ENCODE measurements at regions not wholly inside any gene's neighbourhood (a gene's known extent, or its start where the extent isn't known, plus 50 kb on each side); places are given as distances from the start of the nearest gene placed in this dataset.

- H3K4me2 ChIP-seq (ENCODE audit: low read length): no peak overlapping the region
Observed at GRCh38 chr12:24444634-24445033, 495.2 kb upstream of the SOX5 start.

GRCh38 chr12:24441458-24441857 is 492.0 kb upstream of the SOX5 start:
- no peaks in the 10 kb centered on the region for H3K9me2 ChIP-seq (ENCODE audit: low read depth, low read length)
- no peak overlapping the region for H3K9ac ChIP-seq (ENCODE audit: low read length)
- H3K27me3 ChIP-seq (ENCODE audit: insufficient read depth, low read length): no peaks in the 10 kb centered on the region
- no peaks in the 10 kb centered on the region for H3K79me2 ChIP-seq (ENCODE audit: insufficient read depth, low read length)
- TF ChIP-seq EZH2 (IDR thresholded peaks at IDR 0.05; ENCODE audit: borderline replicate concordance, low read length) (no peak), CTCF (IDR thresholded peaks at IDR 0.05; ENCODE audit: low read length) (no peak)
- H3K4me2 ChIP-seq (ENCODE audit: low read length): no peak overlapping the region
- H3F3A ChIP-seq (ENCODE audit: insufficient read depth, low read length): no peaks in the 10 kb centered on the region
- no peak overlapping the region for H2AFZ ChIP-seq (ENCODE audit: low read length)
- no peak overlapping the region for H3K27ac ChIP-seq (ENCODE audit: low read depth, low read length, poor library complexity, severe bottlenecking)
- no peak overlapping the region for H3K4me3 ChIP-seq (ENCODE audit: low read depth, low read length, poor library complexity, severe bottlenecking)
- H3K4me1 ChIP-seq (ENCODE audit: insufficient read depth, low read length, severe bottlenecking): no peaks in the 10 kb centered on the region
- no peaks in the 10 kb centered on the region for H3K9me3 ChIP-seq (ENCODE audit: low read length)
- H3K36me3 ChIP-seq (ENCODE audit: insufficient read depth, low read length): no peaks in the 10 kb centered on the region
- H4K20me1 ChIP-seq (ENCODE audit: insufficient read depth, low read length): no peaks in the 10 kb centered on the region

More at GRCh38 chr12:24444634-24445033, 495.2 kb upstream of the SOX5 start:
- no peak for TF ChIP-seq CTCF (IDR thresholded peaks at IDR 0.05; ENCODE audit: low read length)
- TF ChIP-seq EZH2 (IDR thresholded peaks at IDR 0.05; ENCODE audit: borderline replicate concordance, low read length): no peak
- Histone ChIP-seq H3K27me3 (ENCODE audit: insufficient read depth, low read length) (no peaks in the 10 kb centered on the region), H3K36me3 (ENCODE audit: insufficient read depth, low read length) (no peaks in the 10 kb centered on the region), H3K9me3 (ENCODE audit: low read length) (no peaks in the 10 kb centered on the region), H3K9me2 (ENCODE audit: low read depth, low read length) (no peaks in the 10 kb centered on the region), H3K27ac (ENCODE audit: low read depth, low read length, poor library complexity, severe bottlenecking) (no peak overlapping the region), H3K4me1 (ENCODE audit: insufficient read depth, low read length, severe bottlenecking) (no peaks in the 10 kb centered on the region), H3K79me2 (ENCODE audit: insufficient read depth, low read length) (no peaks in the 10 kb centered on the region), H4K20me1 (ENCODE audit: insufficient read depth, low read length) (no peaks in the 10 kb centered on the region), H3K4me3 (ENCODE audit: low read depth, low read length, poor library complexity, severe bottlenecking) (no peak overlapping the region), H3F3A (ENCODE audit: insufficient read depth, low read length) (no peaks in the 10 kb centered on the region), H2AFZ (ENCODE audit: low read length) (no peak overlapping the region), H3K9ac (ENCODE audit: low read length) (no peak overlapping the region)

GRCh38 chr12:24436667-24437066 is 487.2 kb upstream of the SOX5 start:
- H3K9ac ChIP-seq (ENCODE audit: low read length): no peak overlapping the region
- no peak overlapping the region for H3K4me3 ChIP-seq (ENCODE audit: low read depth, low read length, poor library complexity, severe bottlenecking)
- H4K20me1 ChIP-seq (ENCODE audit: insufficient read depth, low read length): no peaks in the 10 kb centered on the region
- no peaks in the 10 kb centered on the region for H3K4me1 ChIP-seq (ENCODE audit: insufficient read depth, low read length, severe bottlenecking)
- no peaks in the 10 kb centered on the region for H3F3A ChIP-seq (ENCODE audit: insufficient read depth, low read length)
- H3K79me2 ChIP-seq (ENCODE audit: insufficient read depth, low read length): no peaks in the 10 kb centered on the region
- H2AFZ ChIP-seq (ENCODE audit: low read length): no peak overlapping the region
- H3K9me3 ChIP-seq (ENCODE audit: low read length): no peaks in the 10 kb centered on the region
- H3K4me2 ChIP-seq (ENCODE audit: low read length): no peak overlapping the region
- no peaks in the 10 kb centered on the region for H3K9me2 ChIP-seq (ENCODE audit: low read depth, low read length)
- H3K36me3 ChIP-seq (ENCODE audit: insufficient read depth, low read length): no peaks in the 10 kb centered on the region
- H3K27me3 ChIP-seq (ENCODE audit: insufficient read depth, low read length): no peaks in the 10 kb centered on the region
- no peak overlapping the region for H3K27ac ChIP-seq (ENCODE audit: low read depth, low read length, poor library complexity, severe bottlenecking)
- TF ChIP-seq EZH2 (IDR thresholded peaks at IDR 0.05; ENCODE audit: borderline replicate concordance, low read length) (no peak), CTCF (IDR thresholded peaks at IDR 0.05; ENCODE audit: low read length) (no peak)
